ENCODE measurements at regions not wholly inside any gene's neighbourhood (a gene's known extent, or its start where the extent isn't known, plus 50 kb on each side); places are given as distances from the start of the nearest gene placed in this dataset.

- Histone ChIP-seq H3K9ac (replicated peaks; ENCODE audit: extremely low read depth, insufficient read depth, low read length) (no peak overlapping the region), H2AFZ (ENCODE audit: low read depth, low read length) (no peak overlapping the region), H3K27me3 (ENCODE audit: control insufficient read depth in 2 of 2, insufficient read depth in 2 of 2, low read length in 2 of 2) (no peaks in the 10 kb centered on the region), H3K4me1 (ENCODE audit: control insufficient read depth, extremely low read depth, insufficient read depth, low read length) (no peaks in the 10 kb centered on the region), H3K4me2 (ENCODE audit: insufficient read depth, low read length) (no peak overlapping the region), H3K4me3 (replicated peaks in 1 of 3; ENCODE audit: insufficient read depth in 1 of 3, low read depth in 1 of 3, low read length in 3 of 3) (no peak overlapping the region), H4K20me1 (replicated peaks; ENCODE audit: control insufficient read depth, extremely low read depth, insufficient read depth, low read length) (no peaks in the 10 kb centered on the region), H3K79me2 (ENCODE audit: control insufficient read depth, insufficient read depth, low read length) (no peaks in the 10 kb centered on the region), H3K36me3 (ENCODE audit: control insufficient read depth in 2 of 2, extremely low read depth in 1 of 2, insufficient read depth in 2 of 2, low read length in 2 of 2) (no peaks in the 10 kb centered on the region), H3K9me1 (replicated peaks; ENCODE audit: control insufficient read depth, extremely low read depth, insufficient read depth, low read length) (no peaks in the 10 kb centered on the region), H3K9me3 (replicated peaks; ENCODE audit: control insufficient read depth, insufficient read depth, low read length) (no peaks in the 10 kb centered on the region), H3K27ac (ENCODE audit: insufficient read depth, low read depth, low read length) (no peak overlapping the region)
- intact Hi-C loops (cut with micrococcal nuclease): no loop called here
- TF ChIP-seq JUN (IDR thresholded peaks at IDR 0.05; ENCODE audit: borderline replicate concordance, insufficient read depth, insufficient read length, low read depth): no peak
- TF ChIP-seq EZH2 (IDR thresholded peaks at IDR 0.05; ENCODE audit: borderline replicate concordance, low read depth, low read length, severe bottlenecking): no peak
- no peak for TF ChIP-seq GATA2 (IDR thresholded peaks at IDR 0.05; ENCODE audit: insufficient read depth, insufficient read length, low read depth, low read length)
- no peak for TF ChIP-seq POLR2AphosphoS5 (IDR thresholded peaks at IDR 0.05; ENCODE audit: insufficient read depth, low read depth, low read length)
- TF ChIP-seq POLR2A (IDR thresholded peaks at IDR 0.05; ENCODE audit: low read depth, low read length): no peak
- no peak for TF ChIP-seq MAX (IDR thresholded peaks at IDR 0.05; ENCODE audit: insufficient read depth, insufficient read length)
- no peak for TF ChIP-seq MYC (IDR thresholded peaks at IDR 0.05; ENCODE audit: low read depth, low read length)
- no peak for TF ChIP-seq CTCF (IDR thresholded peaks at IDR 0.05; ENCODE audit: extremely low read depth in 1 of 2, insufficient read depth in 1 of 2, low read depth in 1 of 2, low read length in 2 of 2)
- no peak for TF ChIP-seq FOS (IDR thresholded peaks at IDR 0.05; ENCODE audit: borderline replicate concordance, insufficient read depth, low read length)
- dilution Hi-C loops (cut with MboI; ENCODE audit: extremely low pct_ligation_motif_present, low sequenced_read_pairs): no loop called here
- no peak for FAIRE-seq
- CTCF ChIA-PET: no interaction called here
- POLR2A ChIA-PET: no interaction called here
- no peak for DNase-seq (ENCODE audit: low read depth, low spot score)
- BruUV-seq (replicated peaks): no TSS peak
Observed at GRCh38 chr2:19207452-19207851, 151.0 kb downstream of the OSR1 start.

Measured in endothelial cell of umbilical vein (primary cell).